ENCODE measurements at regions not wholly inside any gene's neighbourhood (a gene's known extent, or its start where the extent isn't known, plus 50 kb on each side); places are given as distances from the start of the nearest gene placed in this dataset.

DNA sequence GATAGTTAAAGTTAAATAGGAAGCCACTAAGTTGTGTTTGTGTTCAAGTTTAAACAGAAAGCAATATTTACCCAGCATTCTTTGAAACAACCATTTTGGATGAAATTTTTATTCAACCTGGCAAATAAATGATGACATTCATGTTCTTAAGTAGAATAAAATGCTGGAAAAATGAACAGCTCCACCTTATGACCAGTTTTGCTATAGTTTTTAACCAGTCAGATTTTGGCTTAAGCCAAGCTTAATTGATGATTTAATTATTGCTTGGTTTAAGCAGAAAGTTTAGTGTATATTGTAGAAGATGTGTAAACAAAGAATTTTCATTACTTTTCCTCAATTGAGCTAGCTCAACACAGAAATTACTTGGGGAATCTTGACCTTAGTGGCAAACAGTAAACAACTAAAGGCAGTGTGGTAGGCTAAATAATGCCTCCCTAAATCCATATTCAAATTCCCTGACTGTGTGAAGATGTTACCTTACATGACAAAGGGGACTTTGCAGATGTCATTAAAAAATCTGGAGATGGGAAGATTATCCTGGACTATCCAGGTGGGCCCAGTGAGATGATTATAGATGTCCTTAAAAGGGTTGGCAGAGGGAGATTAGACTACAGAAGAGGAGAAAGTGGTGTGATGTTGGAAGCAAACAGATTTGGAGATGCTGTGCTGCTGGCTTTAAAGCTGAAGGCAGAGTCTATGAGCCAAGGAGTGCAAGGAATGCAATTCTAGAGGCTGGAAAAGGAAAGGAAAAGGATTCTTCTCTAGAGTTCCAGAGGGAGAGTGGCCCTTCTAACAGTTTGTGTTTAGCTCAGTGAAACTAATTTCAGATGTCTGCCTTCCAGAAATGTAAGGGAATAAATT lies 448.6 kb upstream of the GOLIM4 start:
- TF ChIP-seq, protein P1, sequence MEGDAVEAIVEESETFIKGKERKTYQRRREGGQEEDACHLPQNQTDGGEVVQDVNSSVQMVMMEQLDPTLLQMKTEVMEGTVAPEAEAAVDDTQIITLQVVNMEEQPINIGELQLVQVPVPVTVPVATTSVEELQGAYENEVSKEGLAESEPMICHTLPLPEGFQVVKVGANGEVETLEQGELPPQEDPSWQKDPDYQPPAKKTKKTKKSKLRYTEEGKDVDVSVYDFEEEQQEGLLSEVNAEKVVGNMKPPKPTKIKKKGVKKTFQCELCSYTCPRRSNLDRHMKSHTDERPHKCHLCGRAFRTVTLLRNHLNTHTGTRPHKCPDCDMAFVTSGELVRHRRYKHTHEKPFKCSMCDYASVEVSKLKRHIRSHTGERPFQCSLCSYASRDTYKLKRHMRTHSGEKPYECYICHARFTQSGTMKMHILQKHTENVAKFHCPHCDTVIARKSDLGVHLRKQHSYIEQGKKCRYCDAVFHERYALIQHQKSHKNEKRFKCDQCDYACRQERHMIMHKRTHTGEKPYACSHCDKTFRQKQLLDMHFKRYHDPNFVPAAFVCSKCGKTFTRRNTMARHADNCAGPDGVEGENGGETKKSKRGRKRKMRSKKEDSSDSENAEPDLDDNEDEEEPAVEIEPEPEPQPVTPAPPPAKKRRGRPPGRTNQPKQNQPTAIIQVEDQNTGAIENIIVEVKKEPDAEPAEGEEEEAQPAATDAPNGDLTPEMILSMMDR (IDR thresholded peaks at IDR 0.05; ENCODE audit: low read depth, low read length): no peak
- no peak overlapping the region for H3K4me3 ChIP-seq (ENCODE audit: low read depth, low read length)

DNA sequence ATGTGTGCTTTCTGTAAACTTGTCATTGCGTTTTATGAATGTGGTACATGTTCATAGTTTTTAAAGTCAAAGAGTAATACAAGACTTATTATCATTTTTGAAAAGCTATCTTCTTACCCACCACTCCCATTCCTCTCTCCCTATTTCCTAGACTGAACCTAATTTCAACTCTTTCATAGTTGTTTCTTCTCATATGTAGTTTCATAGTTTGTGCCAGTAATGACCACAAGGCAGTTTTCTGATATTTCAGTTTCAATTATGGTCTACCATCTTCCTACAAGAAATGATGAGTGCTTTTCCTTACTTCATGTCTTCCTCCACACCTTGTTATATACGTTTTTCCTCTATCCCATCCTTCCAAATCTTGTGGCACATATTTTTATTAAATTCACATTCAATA lies 445.0 kb upstream of the GOLIM4 start:
- H3K4me3 ChIP-seq (ENCODE audit: low read depth, low read length): no peak overlapping the region
- TF ChIP-seq, protein P1 (IDR thresholded peaks at IDR 0.05; ENCODE audit: low read depth, low read length): no peak

DNA sequence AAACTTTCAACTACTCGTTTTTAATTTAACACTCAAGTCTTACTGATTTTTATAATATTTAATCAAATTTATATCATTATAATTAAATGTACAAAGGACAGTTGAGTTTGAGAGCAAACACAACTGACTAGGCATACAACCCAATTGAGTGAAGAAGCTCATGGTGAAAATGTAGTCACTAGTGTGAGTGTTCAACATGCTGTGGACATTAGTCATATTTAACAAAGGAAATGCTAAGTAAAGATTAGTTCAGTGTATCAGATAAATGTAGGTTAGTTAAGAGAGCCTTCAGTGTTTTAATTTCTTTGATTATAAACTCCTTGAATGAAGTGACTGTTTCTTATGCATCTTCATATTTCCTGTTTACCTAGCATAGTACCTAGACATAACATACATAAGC lies 444.2 kb upstream of the GOLIM4 start:
- TF ChIP-seq, protein P1 (IDR thresholded peaks at IDR 0.05; ENCODE audit: low read depth, low read length): no peak
- H3K4me3 ChIP-seq (ENCODE audit: low read depth, low read length): no peak overlapping the region

DNA sequence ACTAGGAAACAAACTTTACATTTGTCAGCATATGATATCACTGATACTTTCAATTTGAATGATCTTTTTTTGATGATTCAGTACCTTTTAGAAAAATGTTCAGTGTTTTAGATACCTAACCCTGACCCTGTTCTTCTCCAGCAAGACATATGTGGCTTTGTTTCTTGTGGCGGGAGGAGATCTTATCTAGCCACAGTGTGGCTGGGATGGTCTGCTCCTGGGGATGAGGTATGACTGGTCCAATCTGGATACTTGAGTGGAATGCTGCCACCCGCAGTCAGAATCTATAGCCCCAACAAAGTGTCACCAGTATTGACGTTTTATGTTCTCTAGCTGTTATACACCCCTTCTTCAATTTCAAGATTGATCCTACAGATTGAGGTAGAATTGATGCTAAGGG lies 439.0 kb upstream of the GOLIM4 start:
- TF ChIP-seq, protein P1 (IDR thresholded peaks at IDR 0.05; ENCODE audit: low read depth, low read length): no peak

DNA sequence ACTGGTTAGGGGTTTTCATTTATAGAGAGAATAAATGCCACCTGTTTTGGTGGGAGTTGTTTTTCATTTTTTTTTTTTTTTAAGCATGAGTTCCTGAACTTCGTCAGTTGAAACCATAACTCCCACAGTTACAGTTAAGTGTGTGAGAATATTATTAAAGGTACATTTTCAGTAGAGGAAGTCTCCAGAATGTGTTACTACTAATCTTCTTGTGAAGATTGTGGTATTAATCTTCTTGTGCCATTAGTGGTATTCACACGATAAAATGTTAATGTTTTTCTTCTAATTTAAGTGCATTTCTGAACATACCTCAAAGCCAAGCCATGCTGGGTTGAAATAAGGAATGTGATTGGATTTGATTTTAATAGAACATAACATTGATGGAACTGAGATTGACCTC lies 437.9 kb upstream of the GOLIM4 start:
- no peak overlapping the region for H3K4me3 ChIP-seq (ENCODE audit: low read depth, low read length)
- TF ChIP-seq, protein P1 (IDR thresholded peaks at IDR 0.05; ENCODE audit: low read depth, low read length): no peak

More for the DNA sequence above, 439.0 kb upstream of the GOLIM4 start:
- no peak overlapping the region for H3K4me3 ChIP-seq (ENCODE audit: low read depth, low read length)

DNA sequence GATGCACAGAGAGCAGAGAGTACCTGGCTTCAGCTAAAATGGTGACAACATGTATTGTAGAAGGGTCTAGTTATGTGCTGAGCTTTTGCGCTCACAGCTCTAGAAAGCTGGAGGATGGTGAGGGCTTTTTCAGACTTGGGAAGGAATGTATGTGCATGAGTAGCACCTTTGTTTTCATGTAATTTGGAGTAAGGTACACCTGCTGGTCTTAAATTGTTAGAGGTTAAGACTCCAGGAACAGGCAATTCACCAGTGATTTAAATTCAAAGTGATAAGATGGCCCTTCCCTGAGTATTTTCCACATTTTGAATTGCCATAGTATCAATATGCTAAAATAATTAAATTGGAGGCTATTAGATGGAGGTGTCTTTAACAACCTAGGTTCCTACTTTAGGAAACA lies 436.4 kb upstream of the GOLIM4 start:
- TF ChIP-seq, protein P1 (IDR thresholded peaks at IDR 0.05; ENCODE audit: low read depth, low read length): no peak
- no peak overlapping the region for H3K4me3 ChIP-seq (ENCODE audit: low read depth, low read length)

DNA sequence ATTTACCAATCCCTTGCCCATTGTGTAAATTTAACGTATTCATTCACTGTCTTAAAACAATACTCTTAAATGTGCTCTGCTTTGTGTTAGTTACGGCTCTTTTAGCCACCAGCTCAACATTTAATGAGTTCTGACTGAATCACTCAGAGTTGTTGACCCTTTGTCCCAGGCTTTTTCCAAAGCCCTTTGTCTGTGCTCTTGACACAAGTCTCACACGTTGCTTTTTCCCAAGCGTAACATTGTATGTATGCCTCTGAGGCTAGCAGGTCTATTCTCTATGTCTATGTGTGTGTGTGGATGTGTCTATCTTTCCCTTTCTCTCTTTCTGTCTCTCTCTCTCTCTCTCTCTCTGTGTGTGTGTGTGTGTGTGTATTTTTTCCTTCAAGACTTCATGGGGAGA lies 435.4 kb upstream of the GOLIM4 start:
- H3K4me3 ChIP-seq (ENCODE audit: low read depth, low read length): no peak overlapping the region
- TF ChIP-seq, protein P1 (IDR thresholded peaks at IDR 0.05; ENCODE audit: low read depth, low read length): no peak
